GM19023 (cell line): ENCODE measurements at regions not wholly inside any gene's neighbourhood (a gene's known extent, or its start where the extent isn't known, plus 50 kb on each side); places are given as distances from the start of the nearest gene placed in this dataset.
"Not testable (repeated sequence)": the region's sequence is repeated elsewhere in the genome, so short reads cannot be mapped to it uniquely, and the experiment has no call there.

Source experiments
- ATAC-seq: cut with Tn5 transposase; IDR thresholded peaks from one replicate; pipeline ENCODE4 v1.9.1; 2021; ENCODE audit warnings: mild to moderate bottlenecking, moderate library complexity; ENCODE audit not compliant: unreplicated experiment

DNA sequence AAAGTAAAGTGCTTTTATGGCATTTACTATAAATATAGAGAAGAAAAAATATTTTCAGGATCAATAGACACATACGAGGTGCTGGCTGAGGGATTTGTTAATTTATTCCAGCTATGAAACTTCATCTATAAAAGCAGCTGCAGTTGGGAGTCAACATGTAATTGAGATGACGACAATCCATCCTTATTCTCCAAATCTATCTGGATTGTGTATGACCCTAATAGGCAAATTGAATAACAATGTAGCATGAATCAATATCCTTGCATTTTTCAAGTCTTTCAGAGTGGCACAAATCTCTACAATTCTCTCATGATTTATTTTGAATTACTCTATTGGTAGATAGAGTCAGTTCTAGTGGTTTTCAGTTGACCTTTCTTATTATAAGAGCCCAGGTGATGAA is 1296.5 kb upstream of the SPRY2 start:
- no peak for ATAC-seq

DNA sequence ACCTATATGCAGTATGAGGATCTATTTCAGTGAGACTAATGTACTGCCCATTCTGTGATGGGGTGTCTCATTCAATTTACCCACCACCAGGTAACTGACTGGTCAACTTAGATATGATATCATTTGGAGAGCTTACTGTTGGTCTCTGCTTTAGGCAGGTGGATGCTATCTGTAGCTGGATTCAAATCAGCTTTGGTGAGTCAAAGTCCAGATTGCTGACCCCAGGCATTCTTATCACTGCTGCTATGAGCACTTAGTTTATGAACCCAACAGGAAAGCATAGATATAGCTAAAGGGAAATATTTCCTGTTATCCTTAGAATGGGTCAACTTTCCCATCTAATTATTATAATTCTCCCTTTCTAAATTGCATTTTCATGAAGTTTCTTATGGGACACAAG is 1295.2 kb upstream of the SPRY2 start:
- ATAC-seq, result no peak

DNA sequence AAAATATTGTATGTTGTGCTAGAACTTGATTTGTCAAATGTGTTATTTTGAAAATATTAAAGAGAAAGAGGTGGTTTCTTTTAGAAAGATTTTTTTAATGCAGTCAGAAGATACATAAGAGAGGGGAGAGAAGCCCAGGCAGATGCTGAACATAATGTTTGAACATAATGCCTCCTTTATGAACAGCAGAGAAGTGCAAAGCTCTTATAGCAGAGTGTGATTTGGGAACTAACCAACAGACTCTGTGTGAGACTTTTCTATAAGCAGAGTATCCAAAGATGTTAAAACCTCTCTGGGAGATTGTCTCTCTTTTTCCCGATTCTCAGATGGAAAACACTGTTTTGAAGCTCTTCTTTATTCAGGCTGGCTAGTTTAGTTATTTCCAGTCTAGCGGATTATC is 1274.1 kb upstream of the SPRY2 start:
- no peak for ATAC-seq

DNA sequence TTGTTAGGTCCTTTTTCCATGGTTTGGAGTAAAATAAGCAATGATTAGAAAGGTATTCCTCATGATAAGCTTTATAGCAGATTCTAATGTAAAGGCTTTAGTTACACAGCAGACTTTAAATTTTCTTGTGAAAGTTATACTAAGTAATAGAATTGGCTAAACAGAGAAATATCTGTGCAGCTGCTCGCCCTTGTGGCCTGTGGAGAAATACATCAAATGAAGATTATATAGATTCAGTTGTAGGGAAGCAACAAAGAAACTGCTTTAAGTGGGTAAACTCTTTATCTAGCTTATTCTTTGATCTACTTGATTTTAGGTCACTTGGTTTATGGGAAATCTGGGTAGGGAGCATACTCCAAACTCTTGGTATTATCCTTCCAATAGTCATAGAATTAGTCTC is 1269.7 kb upstream of the SPRY2 start:
- ATAC-seq, result no peak

DNA sequence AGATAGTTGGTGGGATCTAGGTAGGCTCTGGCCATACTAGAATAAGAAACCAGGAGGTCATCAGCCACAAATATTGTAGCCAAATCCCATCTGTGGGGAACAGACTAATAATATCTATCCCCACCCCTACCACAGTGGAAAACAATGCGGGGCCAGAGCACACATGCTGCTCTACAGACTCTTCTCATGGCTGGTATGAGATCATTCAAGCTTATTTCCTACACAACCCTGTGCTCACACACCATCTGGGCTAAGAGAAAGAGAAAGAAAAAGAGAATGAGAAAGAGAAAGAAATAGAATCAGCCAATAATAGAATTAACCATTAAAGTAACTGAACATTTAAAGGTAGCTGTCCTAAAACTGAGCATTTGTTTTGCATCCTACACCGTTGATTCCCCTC is 1268.4 kb upstream of the SPRY2 start:
- no peak for ATAC-seq

DNA sequence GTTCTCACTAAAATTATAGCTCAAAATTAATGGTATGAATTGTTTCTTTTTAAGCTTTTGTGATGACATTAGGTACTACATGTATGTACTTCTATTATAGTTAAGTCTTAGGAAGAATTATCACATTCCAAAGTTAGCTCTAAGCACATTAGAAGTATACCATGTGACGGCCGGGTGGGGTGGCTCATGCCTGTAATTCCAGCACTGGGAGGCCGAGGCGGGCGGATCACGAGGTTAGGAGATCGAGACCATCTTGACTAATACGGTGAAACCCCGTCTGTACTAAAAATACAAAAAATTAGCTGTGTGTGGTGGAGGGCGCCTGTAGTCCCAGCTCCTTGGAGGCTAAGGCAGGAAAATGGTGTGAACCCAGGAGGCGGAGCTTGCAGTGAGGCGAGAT is 1265.1 kb upstream of the SPRY2 start:
- ATAC-seq, result no peak

DNA sequence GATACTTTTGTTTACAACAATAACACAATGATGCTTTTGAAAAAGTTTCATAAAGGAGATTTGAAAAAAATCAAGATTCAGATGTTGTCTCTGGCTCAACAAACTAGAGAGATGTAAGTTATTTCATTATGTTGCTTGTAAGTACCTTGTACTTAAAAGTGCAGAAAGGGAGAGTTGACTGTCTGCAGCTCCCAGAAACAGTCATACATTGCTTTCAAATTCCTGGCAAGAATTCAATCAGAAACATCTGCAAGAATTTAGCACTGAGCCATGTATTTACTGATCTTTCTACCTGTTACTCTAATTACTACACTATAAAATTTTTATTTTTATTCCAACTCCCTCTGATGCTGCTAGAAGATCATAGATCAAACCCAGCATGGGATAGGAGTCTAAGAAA is 1261.3 kb upstream of the SPRY2 start:
- ATAC-seq, result no peak

DNA sequence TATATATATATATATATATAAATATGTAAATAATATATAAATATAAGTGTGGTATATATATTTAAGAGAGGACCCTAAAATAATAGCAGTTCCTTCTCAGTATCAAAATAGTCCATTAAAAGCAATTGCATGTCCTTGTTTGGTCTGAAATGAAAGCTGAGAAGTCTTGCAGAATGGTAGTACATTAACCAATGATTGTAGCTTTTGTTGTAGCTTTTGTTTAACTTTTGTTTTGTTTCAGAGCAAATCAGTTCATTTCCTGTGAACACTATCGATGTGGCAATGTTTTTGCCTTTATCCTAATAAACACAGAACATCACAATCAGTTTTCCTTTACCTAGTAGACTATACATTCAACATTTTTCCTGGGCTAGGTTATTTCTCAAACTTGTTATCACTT is 1256.2 kb upstream of the SPRY2 start:
- no peak for ATAC-seq

DNA sequence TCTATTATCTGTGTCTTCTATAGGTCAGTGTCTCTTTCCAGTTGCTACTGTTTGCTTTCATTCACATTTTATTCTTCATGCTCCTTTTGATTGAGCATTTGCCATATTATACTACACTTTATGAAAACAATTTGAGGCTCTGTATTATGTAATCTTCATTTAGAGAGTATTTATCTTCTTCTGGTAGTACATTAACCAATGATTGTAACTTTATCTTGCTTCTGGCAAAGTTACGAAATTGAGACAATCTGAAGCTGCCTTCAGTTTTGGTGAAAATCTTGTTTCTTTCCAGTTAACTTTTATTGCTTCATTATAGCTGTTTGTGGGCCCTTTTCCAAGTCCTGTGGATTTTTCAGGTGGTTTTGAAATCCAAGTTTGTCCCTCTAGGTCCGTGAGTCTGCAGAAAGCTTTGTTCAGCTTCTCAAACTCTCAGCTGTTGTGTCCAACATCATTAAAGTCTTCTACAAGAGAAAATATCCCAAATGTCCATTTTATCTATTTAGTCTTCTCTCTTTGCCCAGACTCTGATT is 1255.4 kb upstream of the SPRY2 start:
- no peak for ATAC-seq

DNA sequence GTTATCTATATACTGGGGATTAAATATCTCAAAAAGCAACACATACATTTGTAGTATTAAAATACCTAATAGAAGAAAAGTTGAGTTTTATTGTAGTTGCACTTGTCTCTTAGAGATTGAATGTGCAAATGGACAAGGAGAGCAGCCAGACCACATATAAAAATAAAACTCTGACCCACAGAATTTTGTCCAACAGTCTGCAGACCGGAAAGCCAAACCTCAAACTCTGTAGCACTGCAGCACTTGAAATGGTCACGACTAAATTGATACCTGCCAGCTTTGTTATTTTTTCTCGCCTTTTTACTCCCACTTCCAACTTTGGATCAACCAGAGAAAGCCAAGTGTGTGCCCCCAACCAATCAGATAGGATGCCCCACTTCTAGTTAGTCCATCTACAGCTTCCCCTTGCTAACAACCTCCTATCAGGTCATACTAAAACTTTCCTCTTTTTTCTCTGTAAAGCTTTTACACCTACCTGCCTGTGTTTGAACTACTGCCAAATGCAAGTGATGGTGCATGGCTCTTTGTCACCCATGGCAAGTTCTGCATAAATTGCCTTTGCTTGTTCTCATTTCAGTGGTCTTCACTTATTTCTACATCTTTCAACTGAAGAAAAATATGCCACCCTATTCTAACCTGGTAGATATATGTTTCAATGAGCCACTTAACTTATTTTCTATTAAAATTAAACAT is 1250.7 kb upstream of the SPRY2 start:
- no peak for ATAC-seq

DNA sequence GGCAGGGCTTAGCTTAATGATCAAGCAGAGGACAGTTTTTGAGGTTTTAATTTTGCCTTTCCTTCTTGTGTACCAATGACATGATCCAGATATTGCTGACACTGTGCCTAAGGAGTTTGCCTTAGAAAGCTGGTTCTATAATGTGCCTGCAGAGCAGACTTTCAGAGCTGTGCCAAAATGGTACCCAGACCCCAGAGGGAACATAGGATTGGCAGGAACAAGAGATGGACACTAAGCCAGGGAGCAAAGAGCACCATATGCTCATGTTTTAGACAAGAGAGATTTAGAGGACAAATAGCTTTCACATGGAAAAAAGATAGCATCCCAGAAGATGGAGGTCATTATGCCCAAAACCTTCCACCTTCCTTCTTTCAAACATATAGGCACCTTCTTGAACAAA is 1241.5 kb upstream of the SPRY2 start:
- no peak for ATAC-seq

DNA sequence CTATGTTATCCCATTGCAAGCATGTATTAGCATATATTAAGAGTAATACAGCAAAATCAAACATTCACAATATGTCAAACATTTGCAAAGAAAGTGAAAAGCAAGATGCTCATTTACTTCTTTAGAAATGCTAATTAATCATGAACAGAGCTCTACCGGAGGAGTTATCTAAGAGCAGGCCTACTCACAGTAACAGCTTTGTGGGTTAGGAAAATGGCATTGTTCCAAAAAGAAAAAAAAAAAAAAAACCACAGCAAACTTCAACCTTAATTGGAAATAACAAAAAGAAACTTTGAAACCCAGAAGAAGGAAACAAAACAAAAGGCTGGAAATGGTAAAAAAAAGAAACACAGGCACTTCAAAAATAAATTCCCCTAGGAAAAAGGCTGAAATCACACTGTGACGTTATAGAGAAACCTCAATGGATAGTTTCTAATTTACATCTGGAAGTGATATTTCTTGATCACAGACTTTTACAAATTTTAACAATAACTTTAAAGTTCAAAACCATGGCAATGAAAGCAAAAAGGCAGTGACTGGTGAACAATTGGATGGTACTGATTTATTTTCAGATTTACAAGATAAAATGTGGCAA is 1236.8 kb upstream of the SPRY2 start:
- no peak for ATAC-seq

DNA sequence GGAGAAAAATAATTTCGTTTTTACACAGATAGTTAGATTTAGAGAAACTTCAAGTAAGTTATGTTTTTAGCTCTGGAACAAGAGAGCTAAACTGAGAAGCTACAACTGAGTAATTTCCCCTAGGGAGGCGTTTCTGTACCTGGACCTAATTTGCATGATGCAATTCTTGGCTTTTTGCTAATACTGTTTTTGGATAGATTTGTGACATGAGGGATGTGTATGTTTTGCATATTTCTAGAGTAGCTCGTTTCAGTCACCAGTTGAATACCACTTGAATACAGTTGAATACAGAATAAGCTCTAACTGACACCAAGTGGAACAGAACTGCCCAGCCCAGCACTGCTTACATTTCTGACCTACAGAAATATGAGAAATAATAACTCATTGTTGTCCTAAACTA is 1227.9 kb upstream of the SPRY2 start:
- no peak for ATAC-seq

DNA sequence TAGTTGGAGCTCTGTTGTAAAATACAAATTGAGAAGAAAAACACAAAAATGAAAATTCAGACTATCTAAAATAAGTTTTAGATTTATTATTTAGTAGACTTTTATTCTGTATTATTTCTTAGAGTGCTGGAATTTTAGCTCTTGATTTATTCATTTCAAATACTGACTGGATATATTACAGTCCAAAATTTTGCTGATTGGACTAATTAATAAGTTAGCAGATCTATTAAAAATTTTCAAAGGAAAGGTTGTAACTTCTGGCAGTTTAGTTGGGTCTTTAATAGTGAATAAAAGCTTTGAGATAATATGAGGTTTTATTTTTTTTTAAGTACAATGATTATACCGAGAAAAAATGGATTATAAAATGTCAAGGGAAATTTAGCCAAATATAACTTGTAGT is 1224.9 kb upstream of the SPRY2 start:
- no peak for ATAC-seq

DNA sequence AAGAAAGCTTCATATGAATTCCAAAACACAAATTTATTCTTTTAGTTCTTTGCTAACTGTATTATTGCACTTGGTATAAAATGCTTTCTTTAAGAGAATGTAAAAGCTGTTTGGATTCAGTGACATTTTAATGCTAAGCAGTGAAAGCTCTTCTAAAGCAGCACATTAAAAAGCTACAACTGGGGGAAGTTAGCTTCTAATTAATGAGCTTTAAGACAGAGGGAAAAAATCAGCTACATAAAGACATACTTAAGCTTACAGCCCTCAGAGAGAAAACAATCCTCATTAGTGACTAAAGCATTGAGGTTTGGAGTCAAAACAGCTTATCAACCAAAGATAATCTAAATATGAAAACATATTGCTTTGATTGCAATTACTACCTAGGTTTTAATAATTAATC is 1222.2 kb upstream of the SPRY2 start:
- ATAC-seq, result no peak

DNA sequence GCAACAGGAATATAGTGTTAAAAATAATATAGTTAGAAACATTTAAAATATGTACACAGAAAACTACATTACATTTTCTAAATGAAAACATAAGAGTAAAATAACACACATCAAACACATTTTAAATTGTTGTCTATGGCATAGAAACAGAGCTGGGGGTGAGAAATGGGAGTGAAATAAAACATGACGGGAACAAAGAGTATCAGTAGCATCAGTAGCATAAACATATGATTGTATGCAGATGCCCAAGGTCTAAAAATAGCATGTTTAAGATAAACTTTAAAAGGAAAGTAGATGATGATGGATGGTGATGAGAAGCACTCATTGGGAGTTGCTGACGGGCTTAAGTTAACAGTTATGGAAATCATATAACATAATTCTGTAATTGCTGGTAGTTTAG is 1221.7 kb upstream of the SPRY2 start:
- ATAC-seq, result no peak

DNA sequence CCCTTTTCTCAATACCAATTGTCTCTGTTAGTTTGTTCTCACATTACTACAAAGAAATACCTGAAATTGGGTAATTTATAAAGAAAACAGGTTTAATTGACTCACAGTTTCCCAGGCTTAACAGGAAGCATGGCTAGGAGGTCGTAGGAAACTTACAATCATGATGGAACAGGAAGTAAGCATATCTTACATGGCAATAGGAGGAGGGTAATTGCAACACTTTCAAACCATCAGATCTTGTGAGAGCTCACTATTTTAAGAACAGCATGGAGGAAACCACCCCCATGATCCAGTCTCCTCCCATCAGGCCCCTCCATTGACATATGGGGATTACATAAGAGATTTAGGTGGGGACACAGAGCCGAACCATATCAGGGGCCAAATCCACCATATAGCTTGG is 1210.1 kb upstream of the SPRY2 start:
- ATAC-seq, result no peak

DNA sequence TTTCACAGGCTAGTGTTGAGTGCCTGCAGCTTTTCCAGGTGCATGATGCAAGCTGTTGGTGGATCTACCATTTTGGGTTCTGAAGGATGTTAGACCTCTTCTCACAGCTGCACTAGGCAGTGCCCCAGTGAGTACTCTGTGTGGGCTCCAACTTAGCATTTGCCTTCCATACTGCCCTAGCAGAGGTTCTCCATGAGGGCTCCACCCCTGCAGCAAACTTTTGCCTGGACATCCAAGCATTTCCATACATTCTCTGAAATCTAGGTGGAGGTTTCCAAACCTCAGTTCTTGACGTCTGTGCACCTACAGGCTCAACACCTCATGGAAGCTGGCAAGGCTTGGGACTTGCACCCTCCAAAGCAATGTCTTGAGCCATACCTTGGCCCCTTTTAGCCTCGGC is 1205.4 kb upstream of the SPRY2 start:
- ATAC-seq, result not testable (repeated sequence)

DNA sequence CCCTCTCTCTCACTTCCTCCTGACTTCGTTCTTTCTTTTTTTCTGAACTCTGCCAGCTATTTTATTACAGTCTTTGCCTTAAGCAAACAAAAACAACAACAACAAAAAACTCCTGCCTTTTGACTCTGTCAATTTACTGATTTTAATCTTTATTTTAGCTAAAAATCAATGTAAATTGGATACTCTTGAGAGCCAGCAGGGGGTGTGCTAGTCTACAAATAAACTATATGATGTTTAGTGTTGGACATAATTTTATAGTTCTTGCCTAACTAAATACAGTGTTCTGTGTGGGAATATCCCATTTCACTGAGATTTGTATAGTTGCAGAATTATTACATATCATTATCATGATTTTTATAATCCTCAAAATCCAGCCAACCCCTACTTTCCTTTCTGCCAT is 1199.9 kb upstream of the SPRY2 start:
- ATAC-seq, result no peak

DNA sequence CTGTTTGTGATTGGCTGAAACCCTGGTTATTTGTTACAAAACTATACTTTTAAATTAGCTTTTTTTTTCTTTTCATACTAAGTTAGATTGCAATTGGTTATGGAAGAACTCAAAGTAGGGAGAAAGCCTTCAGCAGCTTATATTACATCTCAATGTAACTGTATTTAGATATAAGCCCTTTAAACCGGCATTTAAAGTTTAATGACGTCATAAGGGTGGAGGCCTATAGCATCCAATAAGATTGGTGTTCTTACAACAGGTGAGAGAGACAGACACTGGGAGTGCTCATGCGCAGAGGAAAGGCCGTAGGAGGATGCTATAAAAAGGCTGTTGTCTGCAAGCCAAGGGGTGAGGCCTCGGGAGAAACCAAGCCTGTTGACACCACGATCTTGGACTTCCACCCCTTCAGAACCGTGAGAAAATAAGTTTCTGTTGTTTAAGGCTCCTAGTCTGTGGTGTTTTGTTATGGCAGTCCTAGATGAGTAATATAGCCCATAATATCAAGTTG is 1198.8 kb upstream of the SPRY2 start:
- no peak for ATAC-seq

DNA sequence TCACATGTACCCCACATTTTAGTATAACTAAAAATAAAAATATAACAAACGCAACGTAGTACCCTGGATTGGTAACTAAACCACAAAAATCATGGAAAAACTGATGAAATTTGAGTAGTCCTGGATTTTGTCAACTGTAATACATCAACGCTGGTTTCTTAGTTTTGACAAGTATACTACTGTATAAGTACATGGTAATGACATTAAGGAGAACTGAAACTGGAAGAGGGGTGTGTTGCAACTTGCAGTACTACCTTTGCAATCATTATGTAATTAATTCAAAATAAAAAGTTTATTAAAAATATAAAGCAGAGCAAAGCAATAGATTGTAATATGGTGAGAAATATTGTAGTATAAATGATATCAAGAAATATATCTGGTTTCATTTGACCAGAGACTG is 1158.0 kb upstream of the SPRY2 start:
- ATAC-seq, result no peak

DNA sequence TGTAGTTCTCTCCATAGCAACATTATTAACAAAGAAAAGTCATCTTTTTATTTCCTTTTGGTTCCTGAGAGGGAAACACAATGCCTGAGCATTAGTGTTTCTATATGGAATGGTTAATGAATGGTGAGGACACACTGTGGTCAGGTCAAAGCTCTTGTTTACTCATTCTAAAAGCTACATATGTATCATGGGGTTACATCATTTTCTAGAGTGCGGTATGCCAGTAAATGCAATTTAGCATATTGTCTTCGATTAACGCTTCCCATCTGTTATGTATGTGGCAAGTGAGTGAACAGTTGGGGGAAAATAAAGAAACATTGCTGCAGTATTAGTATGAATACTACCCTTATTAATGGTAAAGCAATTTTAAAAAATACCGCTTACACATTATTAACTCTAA is 1152.2 kb upstream of the SPRY2 start:
- peak; percentile 50 for ATAC-seq

DNA sequence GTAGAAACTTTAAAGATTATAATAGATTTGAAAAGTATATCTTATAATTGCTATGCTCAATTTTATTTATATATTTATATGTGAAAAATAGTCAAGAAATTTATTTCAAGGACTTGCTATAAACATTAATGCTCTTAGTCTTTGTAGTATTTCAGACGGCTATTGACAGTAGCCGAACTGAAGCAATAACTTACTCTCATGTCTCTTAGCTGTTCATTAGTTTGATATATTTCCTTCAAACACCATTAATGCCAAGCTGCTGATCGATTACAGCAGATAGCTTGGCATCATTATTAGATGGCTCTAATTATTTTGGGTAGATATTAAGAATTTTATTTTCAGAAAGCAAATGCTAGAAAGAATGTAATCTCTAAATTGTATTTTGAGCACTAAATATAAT is 1151.5 kb upstream of the SPRY2 start:
- ATAC-seq, result no peak
